ENCODE measurements at regions not wholly inside any gene's neighbourhood (a gene's known extent, or its start where the extent isn't known, plus 50 kb on each side); places are given as distances from the start of the nearest gene placed in this dataset.
"Not testable (repeated sequence)": the region's sequence is repeated elsewhere in the genome, so short reads cannot be mapped to it uniquely, and the experiment has no call there.

GRCh38 chr17:62223585-62223984, 156.8 kb upstream of the EFCAB3 start:
- TF ChIP-seq CTCF, POLR2AphosphoS5 (IDR thresholded peaks at IDR 0.05): not testable (repeated sequence)

Measured in gastroesophageal sphincter (tissue), 3 donors.